GM21447 (cell line): ENCODE measurements at regions not wholly inside any gene's neighbourhood (a gene's known extent, or its start where the extent isn't known, plus 50 kb on each side); places are given as distances from the start of the nearest gene placed in this dataset.
"Not testable (repeated sequence)": the region's sequence is repeated elsewhere in the genome, so short reads cannot be mapped to it uniquely, and the experiment has no call there.

Source experiments
- ATAC-seq: cut with Tn5 transposase; IDR thresholded peaks from one replicate; pipeline ENCODE4 v1.9.1; 2021; ENCODE audit not compliant: unreplicated experiment

DNA sequence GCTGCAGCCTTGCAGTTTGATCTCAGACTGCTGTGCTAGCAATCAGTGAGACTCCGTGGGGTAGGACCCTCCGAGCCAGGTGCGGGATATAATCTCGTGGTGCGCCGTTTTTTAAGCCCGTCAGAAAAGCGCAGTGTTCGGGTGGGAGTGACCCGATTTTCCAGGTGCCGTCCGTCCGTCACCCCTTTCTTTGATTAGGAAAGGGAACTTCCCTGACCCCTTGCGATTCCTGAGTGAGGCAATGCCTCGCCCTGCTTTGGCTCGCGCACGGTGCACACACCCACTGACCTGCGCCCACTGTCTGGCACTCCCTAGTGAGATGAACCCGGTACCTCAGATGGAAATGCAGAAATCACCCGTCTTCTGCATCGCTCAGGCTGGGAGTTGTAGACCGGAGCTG, 203.2 kb downstream of the SNCAIP start:
- ATAC-seq, result not testable (repeated sequence)

DNA sequence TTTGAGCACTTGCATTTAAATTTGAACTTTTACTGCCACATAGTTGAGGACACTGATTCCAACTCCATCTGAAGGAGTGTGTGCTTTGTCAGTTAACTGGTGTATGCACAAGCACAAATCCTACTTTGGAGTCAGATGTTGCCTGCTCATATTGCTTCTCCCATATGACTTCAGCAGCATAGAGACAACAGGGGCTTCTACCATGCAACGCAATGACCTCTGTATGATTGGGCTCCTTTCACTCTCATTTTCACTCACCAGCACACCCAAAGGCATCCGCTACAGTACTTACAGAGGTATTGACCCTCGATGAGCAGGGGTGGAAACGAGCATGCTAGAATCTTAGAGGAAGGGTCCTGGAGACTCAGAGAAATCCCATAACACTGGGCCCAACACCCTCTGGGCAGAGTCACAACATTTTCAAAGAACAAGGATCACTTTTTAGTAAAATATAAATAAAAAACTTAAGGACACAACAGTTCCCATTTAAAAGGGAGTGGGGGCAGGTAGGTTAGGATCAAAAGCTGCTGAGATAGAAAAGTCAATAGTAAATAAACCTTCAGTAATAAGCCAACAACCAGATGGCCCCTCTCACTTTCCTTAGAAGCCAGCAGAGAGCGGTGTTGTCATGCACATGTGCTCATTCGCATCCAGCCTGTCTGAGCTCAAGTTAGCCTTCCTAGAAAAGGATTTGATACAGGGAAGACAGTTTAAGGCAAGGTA, 203.8 kb downstream of the SNCAIP start:
- ATAC-seq, result no peak

DNA sequence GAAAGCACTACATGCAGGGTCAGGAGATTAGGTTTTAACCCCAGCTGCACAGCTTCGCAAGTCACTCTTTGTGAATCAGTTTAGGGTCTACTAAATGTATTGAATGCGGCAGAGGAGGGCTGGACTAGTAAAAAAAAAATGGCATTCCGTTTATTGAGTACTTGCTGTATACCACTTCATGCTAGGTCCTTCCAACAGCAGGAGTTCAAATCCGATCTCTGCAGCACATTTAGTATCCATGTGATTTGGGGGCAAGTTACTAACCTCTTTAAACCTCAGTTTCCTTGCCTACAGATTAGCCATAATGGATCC, 204.4 kb downstream of the SNCAIP start:
- ATAC-seq, result no peak

DNA sequence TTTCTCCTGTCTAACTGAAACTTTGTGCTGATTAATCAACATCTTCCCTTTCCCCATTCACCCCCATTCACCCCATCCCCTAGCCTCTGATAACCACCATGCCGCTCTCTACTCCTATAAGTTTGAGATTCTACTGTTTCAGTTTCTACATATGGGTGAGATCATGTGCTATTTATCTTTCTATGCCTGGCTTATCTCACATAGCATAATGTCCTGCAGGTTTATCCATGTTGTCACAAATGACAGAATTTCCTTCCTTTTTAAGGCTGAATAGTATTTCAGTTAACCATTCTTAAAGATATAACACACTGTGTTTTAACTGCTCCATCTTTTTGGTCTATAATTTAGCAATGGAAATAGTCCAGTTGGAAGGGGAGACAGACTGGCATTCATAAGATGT, 205.1 kb downstream of the SNCAIP start:
- ATAC-seq, result no peak

DNA sequence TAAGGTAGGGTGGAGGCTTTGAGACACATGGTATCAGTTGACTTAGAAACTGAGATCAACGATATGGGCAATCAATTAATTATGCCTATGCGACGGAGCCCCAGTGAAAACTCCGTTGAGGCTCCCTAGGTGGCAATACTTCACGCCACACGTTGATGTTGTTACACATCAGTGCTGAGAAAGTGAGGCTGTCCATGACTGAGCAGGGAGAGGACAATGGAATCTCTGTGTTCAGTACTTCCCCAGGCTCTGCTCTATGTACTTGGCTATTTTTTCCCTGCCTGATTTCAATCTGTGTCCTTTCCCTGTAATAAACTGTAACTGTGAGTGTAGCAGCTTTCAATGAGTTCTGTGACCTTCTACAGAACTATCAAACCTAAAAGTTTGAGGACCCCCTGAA, 211.7 kb downstream of the SNCAIP start:
- ATAC-seq, result no peak

DNA sequence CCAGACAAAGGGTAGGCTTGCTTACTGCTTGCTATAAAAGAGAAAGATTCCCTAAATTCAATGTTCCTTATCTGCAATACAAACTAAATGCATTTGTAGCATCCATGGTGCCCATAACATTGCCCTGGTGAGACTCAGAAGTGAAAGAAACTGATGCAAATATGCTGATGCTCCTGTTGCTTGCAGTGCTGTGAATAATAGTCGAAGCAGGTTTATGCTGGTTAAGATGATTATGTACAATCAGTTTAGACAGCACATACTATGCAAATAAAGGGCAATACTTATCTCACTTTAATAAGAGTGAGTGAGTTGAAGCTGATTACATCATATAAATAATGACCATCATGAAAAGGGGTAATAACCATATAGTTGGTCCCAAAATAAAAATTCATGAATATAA, 215.5 kb downstream of the SNCAIP start:
- ATAC-seq, result no peak

DNA sequence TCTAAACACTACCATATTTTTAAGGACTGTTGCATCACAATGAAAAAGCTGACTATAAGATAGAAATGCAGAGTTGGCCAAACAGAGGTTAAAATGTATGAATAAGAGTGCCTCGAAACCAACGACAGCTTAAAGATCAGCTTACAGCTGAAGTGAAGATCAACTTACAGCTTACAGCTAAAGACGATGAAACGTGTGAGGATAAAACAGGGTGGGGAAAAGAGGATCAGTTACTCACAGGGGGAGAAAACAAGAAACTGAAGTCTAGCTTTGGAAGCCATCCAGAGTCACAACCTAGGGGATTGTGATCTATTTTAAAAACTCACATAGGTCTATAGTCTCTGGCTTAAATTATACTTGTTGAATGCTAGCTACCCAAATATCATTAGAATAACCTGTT, 220.0 kb downstream of the SNCAIP start:
- ATAC-seq, result no peak

DNA sequence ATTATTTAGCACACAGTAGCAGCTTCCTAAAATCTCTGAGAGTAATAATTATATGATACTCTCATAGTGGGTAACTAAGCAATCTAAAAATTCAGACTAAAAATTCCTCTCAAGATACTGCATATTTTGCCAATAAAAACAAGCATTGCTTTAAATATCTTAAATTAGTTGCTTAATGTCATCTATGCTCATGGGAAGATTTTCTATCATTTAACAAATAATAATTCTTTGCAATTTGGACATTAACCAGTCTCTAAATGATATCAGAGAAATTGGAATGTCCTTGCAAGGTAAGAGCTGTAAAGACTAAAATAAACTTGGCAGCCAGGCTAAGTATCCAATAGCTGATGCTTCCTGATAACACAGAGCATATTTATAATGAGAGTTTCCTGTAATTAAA, 221.8 kb downstream of the SNCAIP start:
- ATAC-seq, result no peak

DNA sequence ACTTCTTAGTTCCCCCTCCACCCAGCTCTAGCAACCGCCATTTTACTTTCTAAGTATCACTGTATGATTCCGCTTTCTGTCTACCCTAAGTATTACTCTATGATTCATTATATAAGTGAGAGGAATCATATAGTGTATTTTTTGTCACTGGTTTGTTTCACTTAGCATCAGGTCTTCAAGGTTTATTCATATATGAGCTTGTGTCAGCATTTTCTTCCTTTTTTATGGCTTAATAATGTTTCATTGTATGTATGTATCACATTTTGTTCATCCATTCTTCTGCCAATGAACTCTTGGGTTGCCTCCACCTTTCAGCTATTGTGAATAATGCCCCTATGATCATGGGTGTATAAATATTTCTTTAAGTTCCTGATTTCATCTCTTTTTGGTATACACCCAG, 222.8 kb downstream of the SNCAIP start:
- no peak for ATAC-seq

DNA sequence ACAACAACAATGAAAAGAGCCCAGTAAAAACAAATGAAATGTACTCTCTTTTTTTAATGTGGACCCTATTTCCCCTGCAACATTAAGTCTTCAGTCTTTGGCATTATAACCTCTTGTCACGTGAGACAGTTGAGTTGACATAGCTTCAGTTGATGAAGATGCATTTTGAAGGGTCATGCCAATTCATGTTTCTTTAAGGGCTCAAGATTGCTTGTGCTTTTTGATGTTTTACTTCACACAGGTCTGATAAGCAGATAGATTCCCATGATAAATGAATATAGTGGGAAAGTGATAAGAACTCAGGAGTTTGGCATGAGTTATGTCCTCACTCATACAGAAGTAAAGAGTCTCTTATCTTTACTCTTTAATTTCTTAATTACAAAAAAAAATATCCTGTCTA, 229.4 kb downstream of the SNCAIP start:
- no peak for ATAC-seq

DNA sequence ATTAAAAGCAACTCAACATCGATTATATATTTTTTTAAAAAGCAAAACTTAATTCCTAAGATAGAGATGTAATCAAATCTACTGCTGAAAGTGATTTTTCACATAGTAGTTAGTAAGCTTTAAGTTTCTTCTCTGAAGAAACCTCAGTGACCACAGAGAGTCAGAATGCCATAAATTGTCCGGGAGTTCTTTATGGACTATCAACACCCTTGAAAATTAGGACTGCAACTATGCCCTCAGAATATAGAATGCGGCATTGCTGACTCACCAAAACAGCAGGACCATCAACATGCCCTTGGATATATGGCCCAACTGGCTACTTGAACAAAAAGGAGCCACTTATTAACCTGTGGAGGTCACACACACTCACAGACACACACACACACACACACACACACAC, 228.9 kb upstream of the SNX2 start:
- ATAC-seq, result no peak

DNA sequence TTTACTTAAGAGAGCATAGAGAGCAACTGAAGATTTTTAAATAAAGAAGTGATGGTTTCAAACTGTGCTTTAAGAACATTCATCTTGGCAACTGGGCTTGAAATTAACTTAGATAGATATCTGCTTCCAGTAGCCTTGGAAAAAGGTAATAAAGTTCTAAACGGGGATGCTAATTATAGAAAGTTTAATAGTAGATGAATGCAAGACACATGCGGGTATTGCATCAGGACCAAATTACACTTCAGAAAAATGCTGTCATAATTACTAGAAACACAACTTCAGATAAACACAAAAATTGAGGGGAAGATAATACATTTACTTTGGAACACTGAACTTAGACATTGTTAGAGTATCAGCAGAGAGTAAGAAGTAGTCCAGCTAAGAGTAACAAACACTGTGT, 227.7 kb upstream of the SNX2 start:
- no peak for ATAC-seq

DNA sequence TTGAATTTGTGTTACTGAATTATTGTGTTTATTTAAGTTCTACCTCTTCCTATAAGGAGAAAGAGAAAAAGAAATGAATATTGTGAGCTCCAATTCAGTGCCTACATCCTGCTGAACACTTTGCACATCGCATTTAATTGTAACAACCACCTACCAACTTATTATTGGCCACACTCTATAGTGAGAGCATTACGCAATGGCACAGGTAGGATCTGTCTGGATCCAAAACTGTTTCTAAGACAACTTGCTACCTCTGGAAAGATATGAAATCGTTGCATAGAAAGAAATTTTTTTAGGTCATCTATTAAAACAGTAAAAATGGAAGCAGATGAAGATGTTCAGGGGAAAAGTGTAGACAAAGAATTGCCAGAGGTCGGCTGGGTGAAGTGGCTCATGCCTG, 227.2 kb upstream of the SNX2 start:
- no peak for ATAC-seq

DNA sequence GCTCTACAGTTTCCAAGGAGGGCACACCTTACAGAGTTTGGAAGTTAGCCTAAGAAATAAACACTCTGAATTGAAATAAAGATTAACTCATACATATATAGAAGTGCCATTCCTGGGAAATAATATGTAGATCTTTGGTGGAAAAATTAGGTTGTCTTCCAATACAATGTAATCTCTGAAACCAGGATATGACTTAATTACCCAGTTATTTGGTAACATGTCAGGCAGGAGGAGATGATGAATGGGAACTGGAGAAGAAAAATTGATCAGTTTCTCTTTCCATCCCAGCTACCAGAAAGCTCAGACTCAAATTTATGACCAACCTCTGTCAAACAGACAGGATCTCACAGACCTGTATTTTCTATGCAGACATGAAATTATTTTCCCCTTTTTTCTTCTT, 215.2 kb upstream of the SNX2 start:
- ATAC-seq, result no peak

DNA sequence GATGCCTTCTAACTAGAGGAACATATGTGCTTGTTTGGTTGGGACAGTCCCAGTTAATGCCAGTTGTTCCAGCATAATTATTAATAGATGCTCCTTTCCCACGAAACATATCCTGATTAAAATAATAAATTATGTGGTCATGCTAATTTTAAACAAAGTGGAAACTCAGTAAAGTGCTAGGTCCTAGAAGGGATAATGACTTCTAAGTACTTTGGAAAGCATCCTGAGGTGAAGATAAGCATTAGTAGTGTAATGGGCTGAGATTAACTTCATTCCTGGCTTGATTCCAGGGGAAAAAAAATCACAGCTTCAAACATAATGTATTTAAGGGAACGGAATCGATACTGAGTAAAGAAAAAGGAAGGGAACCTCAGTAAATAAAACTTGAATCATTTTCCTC, 213.7 kb upstream of the SNX2 start:
- ATAC-seq, result no peak

DNA sequence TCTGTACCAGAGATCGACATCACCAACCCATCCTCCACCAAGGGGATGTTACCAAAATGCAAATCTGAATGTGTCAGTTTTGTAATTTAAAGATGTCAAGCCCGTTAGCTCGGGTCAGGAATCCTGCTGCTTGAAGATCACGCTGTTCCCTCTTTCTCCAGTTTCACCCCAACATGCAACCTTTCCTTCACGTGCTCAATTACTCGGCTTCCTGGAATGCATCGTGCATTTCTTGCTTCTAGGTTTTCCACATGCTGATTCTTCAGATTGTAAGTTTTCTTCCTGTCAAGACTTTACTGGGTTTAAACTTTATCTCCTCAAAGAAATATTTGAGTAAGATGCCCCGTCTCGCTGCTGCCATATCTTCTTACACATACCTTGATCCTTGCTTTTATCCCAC, 209.5 kb upstream of the SNX2 start:
- ATAC-seq, result no peak

DNA sequence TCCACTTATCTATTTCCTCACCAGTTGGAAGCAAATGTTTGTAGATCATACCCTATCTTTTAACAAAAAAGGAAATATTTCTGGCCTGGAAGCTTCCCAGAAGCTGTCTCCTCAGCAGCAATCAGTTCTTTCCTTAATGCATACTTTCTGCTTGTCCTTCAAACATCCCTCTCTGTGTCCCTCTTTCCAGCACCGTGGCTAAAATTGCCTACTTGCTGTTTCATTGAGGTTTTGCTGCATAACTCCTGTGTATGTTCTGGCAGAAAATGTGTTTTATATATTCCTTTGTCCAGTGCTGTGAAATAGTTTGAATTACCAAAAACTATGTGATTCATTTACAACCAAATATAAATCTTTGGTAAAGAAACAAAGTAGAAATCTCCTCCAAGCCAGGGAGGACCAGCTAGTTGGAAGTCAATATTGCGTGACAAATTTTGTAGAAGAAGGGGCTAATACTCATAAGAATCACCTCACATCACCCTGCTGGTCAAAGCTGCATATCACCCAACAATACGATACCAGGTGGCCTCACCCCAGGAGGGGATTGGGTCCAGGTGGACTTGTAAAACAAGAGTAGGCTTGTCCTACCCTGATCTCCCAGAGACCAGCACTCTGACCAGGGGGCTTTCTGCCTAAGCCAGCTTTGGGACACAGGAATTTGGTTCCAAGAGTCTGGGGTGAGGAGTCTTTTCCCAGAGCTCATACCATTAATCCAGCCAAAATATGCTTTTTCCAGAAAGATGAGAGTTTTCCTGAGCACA, 198.4 kb upstream of the SNX2 start:
- ATAC-seq, result no peak

DNA sequence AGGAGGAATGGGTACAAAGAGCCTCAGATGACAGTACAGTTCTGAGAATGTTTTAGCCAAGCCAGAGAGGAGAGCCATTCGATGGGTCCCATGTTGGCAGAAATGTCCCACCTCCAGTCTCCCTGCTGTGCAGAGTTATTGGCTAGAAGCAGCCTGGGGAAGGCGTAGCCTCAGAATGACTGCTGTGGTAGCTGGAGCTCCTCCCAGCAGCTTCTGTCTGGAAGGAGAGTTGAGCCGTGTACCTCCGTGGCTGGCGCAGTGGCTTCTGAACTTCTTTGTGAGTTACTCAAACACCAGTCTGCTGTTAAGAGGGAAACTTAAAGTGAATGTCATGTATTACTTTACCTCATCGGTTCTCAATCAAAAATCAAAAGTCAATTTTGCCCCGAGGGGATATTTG, 193.3 kb upstream of the SNX2 start:
- ATAC-seq, result no peak

DNA sequence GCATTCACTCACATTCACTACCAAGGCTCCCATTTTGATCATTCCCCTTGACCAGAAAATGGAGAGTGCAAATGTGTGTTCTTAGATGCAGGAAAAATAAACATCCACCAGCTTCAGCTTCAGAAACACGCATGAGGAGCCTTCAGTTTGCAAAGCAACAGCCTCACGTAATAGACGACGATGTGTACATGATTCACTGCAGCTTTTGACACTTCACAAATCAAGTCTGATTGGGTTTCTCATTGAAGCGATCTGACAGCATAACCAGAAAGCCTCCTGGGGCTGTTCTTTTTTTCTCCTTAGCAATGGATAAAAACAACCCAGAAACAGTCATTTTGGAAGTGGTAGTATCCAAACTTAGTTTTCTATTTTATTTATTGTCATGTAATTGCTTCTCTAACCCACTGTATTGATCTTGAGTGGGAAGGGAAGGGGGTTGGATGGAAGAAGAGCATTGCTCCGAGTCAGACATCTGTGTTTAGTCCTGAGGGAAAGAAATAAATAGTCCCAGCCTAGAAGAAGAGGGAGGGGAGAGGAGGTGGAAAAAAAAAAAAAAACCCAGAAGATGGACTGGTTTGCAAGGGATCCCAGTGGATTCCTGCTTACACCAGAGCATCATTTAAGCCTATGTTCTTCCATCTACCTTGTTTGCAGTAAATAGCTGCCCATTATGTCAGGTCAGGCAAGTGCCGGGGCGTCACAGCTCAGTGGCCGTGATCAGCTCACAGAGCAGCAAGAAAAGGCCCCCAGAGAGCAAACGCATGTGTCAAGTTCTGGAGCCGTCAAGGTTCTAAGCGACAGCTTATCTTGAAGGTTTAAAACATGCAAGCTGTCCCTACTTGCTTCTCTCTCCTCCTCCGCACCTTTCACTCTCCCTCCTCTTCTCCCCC, 190.2 kb upstream of the SNX2 start:
- no peak for ATAC-seq

DNA sequence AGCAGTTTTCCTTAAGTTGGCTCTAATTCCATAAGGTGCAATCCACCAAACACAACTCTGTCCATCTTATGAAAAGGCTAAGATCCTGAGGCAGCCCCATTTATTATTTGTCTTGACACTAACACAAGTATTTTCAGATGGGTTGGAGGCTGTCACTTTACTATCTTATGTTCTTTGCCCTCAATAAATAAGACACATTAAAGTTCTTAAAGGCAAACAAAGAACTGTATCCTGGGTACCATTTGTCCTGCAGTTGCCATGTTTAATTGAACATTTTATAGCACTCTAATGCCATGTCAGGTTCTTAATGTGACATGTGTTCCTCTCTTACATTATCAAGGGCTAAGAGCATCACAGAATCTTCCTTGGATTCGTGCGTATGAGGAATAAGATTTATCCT, 189.5 kb upstream of the SNX2 start:
- no peak for ATAC-seq

DNA sequence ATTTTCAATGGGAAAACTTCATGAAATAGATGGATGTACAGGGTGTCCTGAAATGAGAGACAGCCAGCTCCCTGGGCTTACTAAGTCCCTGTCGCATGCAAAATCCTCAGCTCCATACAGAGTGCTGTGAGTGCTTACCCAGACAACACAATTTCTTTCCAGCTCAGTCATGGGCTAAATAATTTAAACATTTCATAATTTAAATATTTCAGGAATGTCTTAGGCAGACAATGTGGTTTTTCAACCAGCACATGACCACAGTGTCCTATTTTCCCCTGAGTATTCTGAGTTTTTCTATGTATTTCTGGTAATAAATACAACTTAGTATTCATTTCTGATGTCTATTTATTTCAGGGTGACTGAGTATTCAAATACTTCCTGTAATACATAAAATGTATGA, 188.5 kb upstream of the SNX2 start:
- no peak for ATAC-seq

DNA sequence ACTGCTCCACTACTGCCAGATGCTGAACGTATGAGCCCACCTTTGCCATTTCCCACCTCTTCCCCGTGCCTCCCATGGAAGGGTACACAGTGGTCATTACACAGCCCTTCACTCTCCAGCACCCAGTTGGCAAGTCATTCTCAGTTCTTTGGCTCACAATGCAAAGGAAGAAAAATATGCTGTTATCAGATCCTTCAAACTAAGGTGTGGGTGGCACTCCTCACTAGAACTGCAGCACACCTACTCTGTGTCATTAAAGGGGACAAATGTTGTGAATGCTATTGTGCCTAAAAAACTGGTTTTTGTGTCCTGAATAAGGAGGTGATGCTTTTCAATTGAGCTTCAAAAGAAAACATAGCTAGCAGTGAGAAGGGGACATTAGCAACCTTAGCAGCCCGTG, 183.1 kb upstream of the SNX2 start:
- no peak for ATAC-seq
